KMS-11 (cell line): ENCODE measurements at regions not wholly inside any gene's neighbourhood (a gene's known extent, or its start where the extent isn't known, plus 50 kb on each side); places are given as distances from the start of the nearest gene placed in this dataset.

Experiments used
- H2AFZ ChIP-seq: fragments of 200-600 bp; sonication (generic); 2 replicates; pipeline ENCODE4 v1.6.1; 2016; ENCODE audit warnings: antibody characterized with exemption, mixed run types, low read depth
- H3K27ac ChIP-seq: fragments of 200-600 bp; sonication (generic); 2 replicates; pipeline ENCODE4 v1.6.1; 2016; ENCODE audit warnings: mild to moderate bottlenecking, mixed run types
- H3K27me3 ChIP-seq: fragments of 200-600 bp; sonication (generic); 2 replicates; pipeline ENCODE4 v1.6.1; 2017; ENCODE audit warnings: mild to moderate bottlenecking, low read depth, mixed run types, moderate library complexity; ENCODE audit not compliant: insufficient read depth
- H3K36me3 ChIP-seq: fragments of 200-600 bp; sonication (generic); 2 replicates; pipeline ENCODE4 v1.6.1; 2017; ENCODE audit warnings: mild to moderate bottlenecking, mixed run types; ENCODE audit not compliant: insufficient read depth
- H3K4me1 ChIP-seq: fragments of 200-600 bp; sonication (generic); 2 replicates; pipeline ENCODE4 v1.6.1; 2016; ENCODE audit warnings: mild to moderate bottlenecking, low read depth, mixed run types; ENCODE audit not compliant: poor library complexity, severe bottlenecking
- H3K4me2 ChIP-seq: fragments of 200-600 bp; sonication (generic); 2 replicates; pipeline ENCODE4 v1.7.0; 2016; ENCODE audit warnings: mild to moderate bottlenecking, mixed run types
- H3K4me3 ChIP-seq: fragments of 200-600 bp; sonication (generic); IDR thresholded peaks from 2 replicates; pipeline ENCODE4 v1.6.1; 2017; ENCODE audit warnings: low read depth, low read length, mixed read lengths; ENCODE audit not compliant: insufficient read depth
- H3K79me2 ChIP-seq: fragments of 200-600 bp; sonication (generic); 2 replicates; pipeline ENCODE4 v1.6.1; 2016; ENCODE audit warnings: low read depth, mixed run types; ENCODE audit not compliant: insufficient read depth
- H3K9ac ChIP-seq: fragments of 200-600 bp; sonication (generic); 2 replicates; pipeline ENCODE4 v1.6.1; 2016; ENCODE audit warnings: mild to moderate bottlenecking, mixed run types
- H4K20me1 ChIP-seq: fragments of 200-600 bp; sonication (generic); 2 replicates; pipeline ENCODE4 v1.6.1; 2016; ENCODE audit warnings: mild to moderate bottlenecking, mixed run types; ENCODE audit not compliant: insufficient read depth
- CTCF ChIP-seq: fragments of 200-600 bp; sonication (generic); conservative IDR thresholded peaks from 2 replicates; pipeline ENCODE4 v1.6.1; 2017; ENCODE audit warnings: low read depth, mild to moderate bottlenecking, antibody characterized with exemption, low read length, moderate library complexity, mixed read lengths

GRCh38 chr14:24726480-24726879 lies 92.5 kb upstream of the GZMB start:
- TF ChIP-seq CTCF: no peak

GRCh38 chr14:24725311-24725710 lies 91.3 kb upstream of the GZMB start:
- Histone ChIP-seq H3K79me2 (no peaks in the 10 kb centered on the region), H3K4me2 (no peak overlapping the region), H3K4me3 (no peak overlapping the region), H3K27me3 (no peaks in the 10 kb centered on the region), H3K4me1 (no peaks in the 10 kb centered on the region), H3K27ac (no peak overlapping the region), H4K20me1 (no peaks in the 10 kb centered on the region), H3K9ac (no peak overlapping the region), H2AFZ (no peak overlapping the region), H3K36me3 (no peaks in the 10 kb centered on the region)
- no peak for TF ChIP-seq CTCF

More at GRCh38 chr14:24726480-24726879, 92.5 kb upstream of the GZMB start:
- Histone ChIP-seq H3K4me3 (no peak overlapping the region), H3K27ac (no peak overlapping the region), H3K36me3 (no peaks in the 10 kb centered on the region), H3K27me3 (no peaks in the 10 kb centered on the region), H3K4me2 (no peak overlapping the region), H4K20me1 (no peaks in the 10 kb centered on the region), H3K79me2 (no peaks in the 10 kb centered on the region), H2AFZ (no peak overlapping the region), H3K9ac (no peak overlapping the region), H3K4me1 (no peaks in the 10 kb centered on the region)

- H3K4me2 ChIP-seq: no peak overlapping the region
- no peaks in the 10 kb centered on the region for H3K27me3 ChIP-seq
- no peaks in the 10 kb centered on the region for H4K20me1 ChIP-seq
- no peaks in the 10 kb centered on the region for H3K4me1 ChIP-seq
- H2AFZ ChIP-seq: no peak overlapping the region
- H3K4me3 ChIP-seq: no peak overlapping the region
- no peaks in the 10 kb centered on the region for H3K36me3 ChIP-seq
- no peak overlapping the region for H3K27ac ChIP-seq
- no peaks in the 10 kb centered on the region for H3K79me2 ChIP-seq
- TF ChIP-seq CTCF: no peak
- no peak overlapping the region for H3K9ac ChIP-seq
Observed at GRCh38 chr14:24721775-24722174, 87.8 kb upstream of the GZMB start.

- Histone ChIP-seq H3K4me1 (no peaks in the 10 kb centered on the region), H3K36me3 (no peaks in the 10 kb centered on the region), H3K9ac (no peak overlapping the region), H3K79me2 (no peaks in the 10 kb centered on the region), H4K20me1 (no peaks in the 10 kb centered on the region), H3K27me3 (no peaks in the 10 kb centered on the region), H3K4me3 (no peak overlapping the region), H2AFZ (no peak overlapping the region), H3K27ac (no peak overlapping the region), H3K4me2 (no peak overlapping the region)
- no peak for TF ChIP-seq CTCF
Observed at GRCh38 chr14:24715239-24715638, 81.2 kb upstream of the GZMB start.
